ENCODE measurements at regions not wholly inside any gene's neighbourhood (a gene's known extent, or its start where the extent isn't known, plus 50 kb on each side); places are given as distances from the start of the nearest gene placed in this dataset.

DNA sequence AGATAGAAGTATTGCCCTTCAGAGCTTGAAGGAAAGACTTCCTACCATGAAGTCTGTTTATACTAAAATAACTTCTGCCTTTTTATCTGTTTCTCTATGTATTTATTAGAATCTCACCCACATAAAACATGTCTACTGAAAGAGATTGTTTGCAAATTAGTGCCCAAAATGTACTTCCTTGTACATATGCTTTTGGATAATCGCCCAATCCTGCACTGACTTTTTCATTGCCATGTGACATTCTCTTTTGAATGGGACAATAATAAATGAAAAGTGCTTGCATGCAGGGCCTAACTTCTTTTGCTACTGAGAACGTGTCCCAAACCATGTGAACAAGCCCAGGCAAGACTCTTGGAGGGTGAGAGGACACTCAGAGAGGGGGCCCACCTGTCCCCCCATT, 711.6 kb upstream of the ADAMTS5 start:
- TF ChIP-seq HMGXB4 (CRISPR knock-in tag; IDR thresholded peaks at IDR 0.05) (no peak), CTCF (IDR thresholded peaks at IDR 0.05) (no peak), IRF2 (CRISPR knock-in tag; IDR thresholded peaks at IDR 0.05; ENCODE audit: borderline replicate concordance, low read depth) (no peak)
- TF ChIP-seq, protein P1, sequence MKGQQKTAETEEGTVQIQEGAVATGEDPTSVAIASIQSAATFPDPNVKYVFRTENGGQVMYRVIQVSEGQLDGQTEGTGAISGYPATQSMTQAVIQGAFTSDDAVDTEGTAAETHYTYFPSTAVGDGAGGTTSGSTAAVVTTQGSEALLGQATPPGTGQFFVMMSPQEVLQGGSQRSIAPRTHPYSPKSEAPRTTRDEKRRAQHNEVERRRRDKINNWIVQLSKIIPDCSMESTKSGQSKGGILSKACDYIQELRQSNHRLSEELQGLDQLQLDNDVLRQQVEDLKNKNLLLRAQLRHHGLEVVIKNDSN (CRISPR knock-in tag; IDR thresholded peaks at IDR 0.05), result no peak
- TF ChIP-seq, protein P2, sequence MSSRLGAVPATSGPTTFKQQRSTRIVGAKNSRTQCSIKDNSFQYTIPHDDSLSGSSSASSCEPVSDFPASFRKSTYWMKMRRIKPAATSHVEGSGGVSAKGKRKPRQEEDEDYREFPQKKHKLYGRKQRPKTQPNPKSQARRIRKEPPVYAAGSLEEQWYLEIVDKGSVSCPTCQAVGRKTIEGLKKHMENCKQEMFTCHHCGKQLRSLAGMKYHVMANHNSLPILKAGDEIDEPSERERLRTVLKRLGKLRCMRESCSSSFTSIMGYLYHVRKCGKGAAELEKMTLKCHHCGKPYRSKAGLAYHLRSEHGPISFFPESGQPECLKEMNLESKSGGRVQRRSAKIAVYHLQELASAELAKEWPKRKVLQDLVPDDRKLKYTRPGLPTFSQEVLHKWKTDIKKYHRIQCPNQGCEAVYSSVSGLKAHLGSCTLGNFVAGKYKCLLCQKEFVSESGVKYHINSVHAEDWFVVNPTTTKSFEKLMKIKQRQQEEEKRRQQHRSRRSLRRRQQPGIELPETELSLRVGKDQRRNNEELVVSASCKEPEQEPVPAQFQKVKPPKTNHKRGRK (CRISPR knock-in tag; IDR thresholded peaks at IDR 0.05; ENCODE audit: borderline replicate concordance), result no peak
